Suprapubic skin (tissue), 4 donors: ENCODE measurements at regions not wholly inside any gene's neighbourhood (a gene's known extent, or its start where the extent isn't known, plus 50 kb on each side); places are given as distances from the start of the nearest gene placed in this dataset.
"Not testable (repeated sequence)": the region's sequence is repeated elsewhere in the genome, so short reads cannot be mapped to it uniquely, and the experiment has no call there.

Experiments
- EP300 ChIP-seq: sonication (generic); formaldehyde crosslinking; IDR thresholded peaks from one replicate; pipeline ENCODE4 v1.6.1; 2017; ENCODE audit warnings: antibody characterized with exemption
- POLR2A ChIP-seq, 2 donors: fragments of 450-650 bp; IDR thresholded peaks; one replicate each; pipeline ENCODE4 v1.6.1; 2017; ENCODE audit warnings: antibody characterized with exemption in 2 of 2, mild to moderate bottlenecking in 2 of 2, moderate library complexity in 2 of 2
- POLR2AphosphoS5 ChIP-seq, 3 donors: sonication (generic); formaldehyde crosslinking; IDR thresholded peaks; one replicate each; pipeline ENCODE4 v1.6.1; 2017; ENCODE audit warnings: antibody characterized with exemption in 3 of 3
- TF ChIP-seq, protein P1 (sequence below), 2 donors: fragments of 200-600 bp in 1 of 2; fragments of 450-650 bp in 1 of 2; sonication (generic) in 1 of 2; IDR thresholded peaks; one replicate each; pipeline ENCODE4 v1.5.1; 2016 to 2019; ENCODE audit warnings: antibody characterized with exemption in 2 of 2, mild to moderate bottlenecking in 1 of 2, moderate library complexity in 1 of 2

DNA sequence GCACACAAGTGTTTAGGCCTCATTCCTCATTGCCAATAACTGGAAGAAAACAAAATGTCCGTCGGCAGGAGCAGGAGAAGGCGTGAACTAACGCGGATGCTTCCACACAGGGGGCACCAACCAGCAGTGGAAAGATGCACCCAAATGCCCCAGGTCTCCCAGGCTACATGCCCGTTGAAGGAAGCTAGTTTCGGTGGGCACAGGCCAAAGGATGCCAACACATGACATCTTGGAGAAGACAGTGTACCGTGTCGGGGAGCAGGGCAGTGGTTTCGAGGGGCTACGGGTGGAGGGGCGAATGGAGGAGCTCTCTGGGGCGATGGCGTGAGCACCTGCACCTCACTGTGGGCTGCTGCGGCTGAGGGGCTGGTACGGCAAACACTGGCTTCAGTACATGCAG lies 64.7 kb upstream of the MUC20 start:
- TF ChIP-seq, protein P1, sequence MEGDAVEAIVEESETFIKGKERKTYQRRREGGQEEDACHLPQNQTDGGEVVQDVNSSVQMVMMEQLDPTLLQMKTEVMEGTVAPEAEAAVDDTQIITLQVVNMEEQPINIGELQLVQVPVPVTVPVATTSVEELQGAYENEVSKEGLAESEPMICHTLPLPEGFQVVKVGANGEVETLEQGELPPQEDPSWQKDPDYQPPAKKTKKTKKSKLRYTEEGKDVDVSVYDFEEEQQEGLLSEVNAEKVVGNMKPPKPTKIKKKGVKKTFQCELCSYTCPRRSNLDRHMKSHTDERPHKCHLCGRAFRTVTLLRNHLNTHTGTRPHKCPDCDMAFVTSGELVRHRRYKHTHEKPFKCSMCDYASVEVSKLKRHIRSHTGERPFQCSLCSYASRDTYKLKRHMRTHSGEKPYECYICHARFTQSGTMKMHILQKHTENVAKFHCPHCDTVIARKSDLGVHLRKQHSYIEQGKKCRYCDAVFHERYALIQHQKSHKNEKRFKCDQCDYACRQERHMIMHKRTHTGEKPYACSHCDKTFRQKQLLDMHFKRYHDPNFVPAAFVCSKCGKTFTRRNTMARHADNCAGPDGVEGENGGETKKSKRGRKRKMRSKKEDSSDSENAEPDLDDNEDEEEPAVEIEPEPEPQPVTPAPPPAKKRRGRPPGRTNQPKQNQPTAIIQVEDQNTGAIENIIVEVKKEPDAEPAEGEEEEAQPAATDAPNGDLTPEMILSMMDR (IDR thresholded peaks at IDR 0.05) = not testable (repeated sequence)
- TF ChIP-seq POLR2AphosphoS5 (IDR thresholded peaks at IDR 0.05); EP300; POLR2A (IDR thresholded peaks at IDR 0.05): not testable (repeated sequence)
